ENCODE measurements at regions not wholly inside any gene's neighbourhood (a gene's known extent, or its start where the extent isn't known, plus 50 kb on each side); places are given as distances from the start of the nearest gene placed in this dataset.

GRCh38 chr12:115176741-115177400 lies 492.9 kb upstream of the TBX3 start:
- H3F3A ChIP-seq (replicated peaks; ENCODE audit: insufficient read depth) = no peaks in the 10 kb centered on the region
- no peak overlapping the region for H3K4me2 ChIP-seq
- H2AFZ ChIP-seq (ENCODE audit: low read depth) = no peak overlapping the region; the same call in 1 of the 2 replicates
- H3K9ac ChIP-seq = no peak overlapping the region
- H3K9me3 ChIP-seq = no peaks in the 10 kb centered on the region
- peaks cover 0 to 22% of the 10 kb centered on the region in 2 experiments; a peak in 2 of 4 replicates for H3K4me1 ChIP-seq (ENCODE audit: control insufficient read depth in 1 of 2, insufficient read depth in 2 of 2, low read depth in 1 of 2, low read length in 1 of 2)
- H3K4me3 ChIP-seq (ENCODE audit: low read depth in 2 of 2, low read length in 1 of 2) = no peak overlapping the region
- peak; percentile 13 for DNase-seq
- H4K20me1 ChIP-seq (ENCODE audit: insufficient read depth) = no peaks in the 10 kb centered on the region
- TF ChIP-seq CHD2 (IDR thresholded peaks at IDR 0.05; ENCODE audit: low read length, partially characterized antibody) (no peak), EP300 (IDR thresholded peaks at IDR 0.05; ENCODE audit: borderline replicate concordance in 1 of 2, low read depth in 1 of 2, low read length in 1 of 2) (peak in 1 of 2 experiments; percentile 28; a peak in 1 of 4 replicates), SMC3 (IDR thresholded peaks at IDR 0.05; ENCODE audit: low read depth, low read length) (no peak)
- POLR2A ChIA-PET = no interaction called here
- H3K27ac ChIP-seq (ENCODE audit: low read depth in 2 of 2, low read length in 1 of 2) = peak overlapping the region in 1 of 2 experiments; percentile 98; a peak in 1 of 4 replicates
- CTCF ChIA-PET = no interaction called here
- no peaks in the 10 kb centered on the region for H3K36me3 ChIP-seq (replicated peaks in 1 of 2; ENCODE audit: control insufficient read depth in 1 of 2, insufficient read depth in 2 of 2, low read length in 1 of 2)
- no peaks in the 10 kb centered on the region for H3K9me2 ChIP-seq
- H3K79me2 ChIP-seq (ENCODE audit: insufficient read depth) = no peaks in the 10 kb centered on the region
- WGBS (ENCODE audit: low lambda C conversion rate) = 46% methylated on average over 3 of the region's 3 CpGs
- no peaks in the 10 kb centered on the region for H3K27me3 ChIP-seq (ENCODE audit: insufficient read depth)

- Histone ChIP-seq H3K4me2 (no peak overlapping the region), H3K36me3 (replicated peaks in 1 of 2; ENCODE audit: control insufficient read depth in 1 of 2, insufficient read depth in 2 of 2, low read length in 1 of 2) (no peaks in the 10 kb centered on the region), H3K4me1 (ENCODE audit: control insufficient read depth in 1 of 2, insufficient read depth in 2 of 2, low read depth in 1 of 2, low read length in 1 of 2) (peaks cover 0 to 22% of the 10 kb centered on the region in 2 experiments; a peak in 2 of 4 replicates), H3K9ac (no peak overlapping the region), H3K9me2 (no peaks in the 10 kb centered on the region), H3K27ac (ENCODE audit: low read depth in 2 of 2, low read length in 1 of 2) (peak overlapping the region in 1 of 2 experiments; percentile 98; a peak in 3 of 4 replicates), H3K4me3 (ENCODE audit: low read depth in 2 of 2, low read length in 1 of 2) (no peak overlapping the region), H3F3A (replicated peaks; ENCODE audit: insufficient read depth) (no peaks in the 10 kb centered on the region), H4K20me1 (ENCODE audit: insufficient read depth) (no peaks in the 10 kb centered on the region), H3K79me2 (ENCODE audit: insufficient read depth) (no peaks in the 10 kb centered on the region), H2AFZ (ENCODE audit: low read depth) (peak overlapping the region; percentile 9; the same call in 1 of the 2 replicates), H3K27me3 (ENCODE audit: insufficient read depth) (no peaks in the 10 kb centered on the region), H3K9me3 (no peaks in the 10 kb centered on the region)
- peak; percentile 76 for DNase-seq
- 60% methylated on average over 12 of the region's 12 CpGs for WGBS (ENCODE audit: low lambda C conversion rate)
- ChIA-PET CTCF (interaction anchor here (1.2 to 1.6 kb wide), 3 partner anchors 15 to 491 kb away, joined by 3 to 5 read pairs (median 3); partner anchors contain the start of gene TBX3), POLR2A (interaction anchor here (0.7 to 2.1 kb wide), 3 partner anchors 9 to 490 kb away, joined by 3 to 17 read pairs (median 13); partner anchors contain the start of gene TBX3)
- no peak for TF ChIP-seq MEF2A (IDR thresholded peaks at IDR 0.05; ENCODE audit: borderline replicate concordance, low read depth)
- peak in 1 of 2 experiments; percentile 96; a peak in 2 of 4 replicates for TF ChIP-seq EP300 (IDR thresholded peaks at IDR 0.05; ENCODE audit: borderline replicate concordance in 1 of 2, low read depth in 1 of 2, low read length in 1 of 2)
- TF ChIP-seq, protein P1, sequence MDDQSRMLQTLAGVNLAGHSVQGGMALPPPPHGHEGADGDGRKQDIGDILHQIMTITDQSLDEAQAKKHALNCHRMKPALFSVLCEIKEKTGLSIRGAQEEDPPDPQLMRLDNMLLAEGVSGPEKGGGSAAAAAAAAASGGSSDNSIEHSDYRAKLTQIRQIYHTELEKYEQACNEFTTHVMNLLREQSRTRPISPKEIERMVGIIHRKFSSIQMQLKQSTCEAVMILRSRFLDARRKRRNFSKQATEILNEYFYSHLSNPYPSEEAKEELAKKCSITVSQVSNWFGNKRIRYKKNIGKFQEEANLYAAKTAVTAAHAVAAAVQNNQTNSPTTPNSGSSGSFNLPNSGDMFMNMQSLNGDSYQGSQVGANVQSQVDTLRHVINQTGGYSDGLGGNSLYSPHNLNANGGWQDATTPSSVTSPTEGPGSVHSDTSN (IDR thresholded peaks at IDR 0.05) = peak; percentile 43; the same call in 1 of the 2 replicates
- TF ChIP-seq FOXJ3 (CRISPR knock-in tag; IDR thresholded peaks at IDR 0.05) = peak; percentile 90
- no peak for TF ChIP-seq EZH2phosphoT487 (IDR thresholded peaks at IDR 0.05; ENCODE audit: borderline replicate concordance, low read depth)
- TF ChIP-seq SIN3A (IDR thresholded peaks at IDR 0.05; ENCODE audit: borderline replicate concordance, low read depth, low read length) = no peak
- TF ChIP-seq USF1 (IDR thresholded peaks at IDR 0.05; ENCODE audit: borderline replicate concordance, low read depth) = no peak
- TF ChIP-seq RCOR1 (IDR thresholded peaks at IDR 0.05; ENCODE audit: low read length) = peak; percentile 92
- peak; percentile 81 for TF ChIP-seq CHD2 (IDR thresholded peaks at IDR 0.05; ENCODE audit: low read length, partially characterized antibody)
- no peak for TF ChIP-seq RXRA (IDR thresholded peaks at IDR 0.05; ENCODE audit: borderline replicate concordance, low read depth)
- TF ChIP-seq, protein P2, sequence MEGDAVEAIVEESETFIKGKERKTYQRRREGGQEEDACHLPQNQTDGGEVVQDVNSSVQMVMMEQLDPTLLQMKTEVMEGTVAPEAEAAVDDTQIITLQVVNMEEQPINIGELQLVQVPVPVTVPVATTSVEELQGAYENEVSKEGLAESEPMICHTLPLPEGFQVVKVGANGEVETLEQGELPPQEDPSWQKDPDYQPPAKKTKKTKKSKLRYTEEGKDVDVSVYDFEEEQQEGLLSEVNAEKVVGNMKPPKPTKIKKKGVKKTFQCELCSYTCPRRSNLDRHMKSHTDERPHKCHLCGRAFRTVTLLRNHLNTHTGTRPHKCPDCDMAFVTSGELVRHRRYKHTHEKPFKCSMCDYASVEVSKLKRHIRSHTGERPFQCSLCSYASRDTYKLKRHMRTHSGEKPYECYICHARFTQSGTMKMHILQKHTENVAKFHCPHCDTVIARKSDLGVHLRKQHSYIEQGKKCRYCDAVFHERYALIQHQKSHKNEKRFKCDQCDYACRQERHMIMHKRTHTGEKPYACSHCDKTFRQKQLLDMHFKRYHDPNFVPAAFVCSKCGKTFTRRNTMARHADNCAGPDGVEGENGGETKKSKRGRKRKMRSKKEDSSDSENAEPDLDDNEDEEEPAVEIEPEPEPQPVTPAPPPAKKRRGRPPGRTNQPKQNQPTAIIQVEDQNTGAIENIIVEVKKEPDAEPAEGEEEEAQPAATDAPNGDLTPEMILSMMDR (IDR thresholded peaks at IDR 0.05) = no peak
- TF ChIP-seq MXI1 (IDR thresholded peaks at IDR 0.05; ENCODE audit: low read depth, low read length) = peak; percentile 78
- TF ChIP-seq SMC3 (IDR thresholded peaks at IDR 0.05; ENCODE audit: low read depth, low read length) = peak; percentile 24; the same call in 1 of the 2 replicates
- TF ChIP-seq FOXM1 (IDR thresholded peaks at IDR 0.05; ENCODE audit: low read depth) = no peak
- TF ChIP-seq TAF1 (IDR thresholded peaks at IDR 0.05; ENCODE audit: borderline replicate concordance, low read depth, low read length) = no peak
- TF ChIP-seq, protein P3, sequence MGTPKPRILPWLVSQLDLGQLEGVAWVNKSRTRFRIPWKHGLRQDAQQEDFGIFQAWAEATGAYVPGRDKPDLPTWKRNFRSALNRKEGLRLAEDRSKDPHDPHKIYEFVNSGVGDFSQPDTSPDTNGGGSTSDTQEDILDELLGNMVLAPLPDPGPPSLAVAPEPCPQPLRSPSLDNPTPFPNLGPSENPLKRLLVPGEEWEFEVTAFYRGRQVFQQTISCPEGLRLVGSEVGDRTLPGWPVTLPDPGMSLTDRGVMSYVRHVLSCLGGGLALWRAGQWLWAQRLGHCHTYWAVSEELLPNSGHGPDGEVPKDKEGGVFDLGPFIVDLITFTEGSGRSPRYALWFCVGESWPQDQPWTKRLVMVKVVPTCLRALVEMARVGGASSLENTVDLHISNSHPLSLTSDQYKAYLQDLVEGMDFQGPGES (IDR thresholded peaks at IDR 0.05; ENCODE audit: low read depth, low read length) = no peak
- TF ChIP-seq TCF12 (IDR thresholded peaks at IDR 0.05) = peak; percentile 72
- TF ChIP-seq ELF1 (IDR thresholded peaks at IDR 0.05) = no peak
- TF ChIP-seq, protein P4, sequence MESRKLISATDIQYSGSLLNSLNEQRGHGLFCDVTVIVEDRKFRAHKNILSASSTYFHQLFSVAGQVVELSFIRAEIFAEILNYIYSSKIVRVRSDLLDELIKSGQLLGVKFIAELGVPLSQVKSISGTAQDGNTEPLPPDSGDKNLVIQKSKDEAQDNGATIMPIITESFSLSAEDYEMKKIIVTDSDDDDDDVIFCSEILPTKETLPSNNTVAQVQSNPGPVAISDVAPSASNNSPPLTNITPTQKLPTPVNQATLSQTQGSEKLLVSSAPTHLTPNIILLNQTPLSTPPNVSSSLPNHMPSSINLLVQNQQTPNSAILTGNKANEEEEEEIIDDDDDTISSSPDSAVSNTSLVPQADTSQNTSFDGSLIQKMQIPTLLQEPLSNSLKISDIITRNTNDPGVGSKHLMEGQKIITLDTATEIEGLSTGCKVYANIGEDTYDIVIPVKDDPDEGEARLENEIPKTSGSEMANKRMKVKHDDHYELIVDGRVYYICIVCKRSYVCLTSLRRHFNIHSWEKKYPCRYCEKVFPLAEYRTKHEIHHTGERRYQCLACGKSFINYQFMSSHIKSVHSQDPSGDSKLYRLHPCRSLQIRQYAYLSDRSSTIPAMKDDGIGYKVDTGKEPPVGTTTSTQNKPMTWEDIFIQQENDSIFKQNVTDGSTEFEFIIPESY (IDR thresholded peaks at IDR 0.05; ENCODE audit: borderline replicate concordance, low read depth) = no peak
These were observed 490.9 kb upstream of the TBX3 start for GRCh38 chr12:115174920-115175319.

Data from SK-N-SH (cell line).